Endothelial cell (in vitro differentiated cells): ENCODE measurements at regions not wholly inside any gene's neighbourhood (a gene's known extent, or its start where the extent isn't known, plus 50 kb on each side); places are given as distances from the start of the nearest gene placed in this dataset.

Experiments
- DNase-seq: peaks from one replicate; pipeline ENCODE4 v3.0.0; 2021; ENCODE audit warnings: low spot score
- H3K27ac Mint-ChIP-seq: one replicate; pipeline ENCODE4 v1.8.0; 2021; ENCODE audit warnings: mixed read lengths, inconsistent platforms; ENCODE audit not compliant: unreplicated experiment
- H3K27me3 Mint-ChIP-seq: one replicate; pipeline ENCODE4 v1.8.0; 2021; ENCODE audit warnings: mild to moderate bottlenecking, moderate library complexity, mixed read lengths, inconsistent platforms; ENCODE audit not compliant: unreplicated experiment
- H3K36me3 Mint-ChIP-seq: one replicate; pipeline ENCODE4 v1.8.0; 2021; ENCODE audit warnings: mild to moderate bottlenecking, low read depth, mixed read lengths, inconsistent platforms; ENCODE audit not compliant: unreplicated experiment
- H3K4me1 Mint-ChIP-seq: one replicate; pipeline ENCODE4 v1.8.0; 2021; ENCODE audit warnings: mild to moderate bottlenecking, mixed read lengths, inconsistent platforms; ENCODE audit not compliant: unreplicated experiment
- H3K4me3 Mint-ChIP-seq: one replicate; pipeline ENCODE4 v1.8.0; 2021; ENCODE audit warnings: mild to moderate bottlenecking, mixed read lengths, inconsistent platforms; ENCODE audit not compliant: unreplicated experiment
- H3K9me3 Mint-ChIP-seq: one replicate; pipeline ENCODE4 v1.8.0; 2021; ENCODE audit warnings: mixed read lengths, inconsistent platforms; ENCODE audit not compliant: unreplicated experiment
- TF ChIP-seq, protein P1 (sequence below): fragments of 200-600 bp; sonication (generic); IDR thresholded peaks from one replicate; pipeline ENCODE4 v1.5.0; 2021; ENCODE audit warnings: antibody characterized with exemption; ENCODE audit not compliant: unreplicated experiment

DNA sequence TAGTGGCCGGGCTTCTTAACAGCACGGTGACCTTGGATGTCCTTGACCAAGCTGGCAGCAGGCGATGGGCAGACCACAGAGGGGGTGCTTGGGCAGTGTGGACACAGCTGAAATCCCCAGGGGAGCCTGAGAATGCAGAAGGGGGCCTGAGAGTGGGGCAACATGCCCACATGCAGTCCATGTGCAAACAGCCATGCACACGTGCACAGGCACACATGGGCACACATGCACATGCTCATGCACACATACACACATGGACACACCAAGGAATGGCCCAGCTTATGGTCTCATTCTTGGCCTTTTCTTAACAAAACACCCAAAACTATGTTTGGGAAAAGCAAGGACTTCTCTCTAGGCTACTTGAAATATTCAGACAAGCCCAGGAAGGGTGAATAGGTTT is 483.9 kb upstream of the MKI67 start:
- H3K27ac Mint-ChIP-seq: no peak overlapping the region
- no peaks in the 10 kb centered on the region for H3K9me3 Mint-ChIP-seq
- peaks cover 5% of the 10 kb centered on the region for H3K27me3 Mint-ChIP-seq
- no peak for DNase-seq
- TF ChIP-seq, protein P1, sequence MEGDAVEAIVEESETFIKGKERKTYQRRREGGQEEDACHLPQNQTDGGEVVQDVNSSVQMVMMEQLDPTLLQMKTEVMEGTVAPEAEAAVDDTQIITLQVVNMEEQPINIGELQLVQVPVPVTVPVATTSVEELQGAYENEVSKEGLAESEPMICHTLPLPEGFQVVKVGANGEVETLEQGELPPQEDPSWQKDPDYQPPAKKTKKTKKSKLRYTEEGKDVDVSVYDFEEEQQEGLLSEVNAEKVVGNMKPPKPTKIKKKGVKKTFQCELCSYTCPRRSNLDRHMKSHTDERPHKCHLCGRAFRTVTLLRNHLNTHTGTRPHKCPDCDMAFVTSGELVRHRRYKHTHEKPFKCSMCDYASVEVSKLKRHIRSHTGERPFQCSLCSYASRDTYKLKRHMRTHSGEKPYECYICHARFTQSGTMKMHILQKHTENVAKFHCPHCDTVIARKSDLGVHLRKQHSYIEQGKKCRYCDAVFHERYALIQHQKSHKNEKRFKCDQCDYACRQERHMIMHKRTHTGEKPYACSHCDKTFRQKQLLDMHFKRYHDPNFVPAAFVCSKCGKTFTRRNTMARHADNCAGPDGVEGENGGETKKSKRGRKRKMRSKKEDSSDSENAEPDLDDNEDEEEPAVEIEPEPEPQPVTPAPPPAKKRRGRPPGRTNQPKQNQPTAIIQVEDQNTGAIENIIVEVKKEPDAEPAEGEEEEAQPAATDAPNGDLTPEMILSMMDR: no peak
- no peaks in the 10 kb centered on the region for H3K36me3 Mint-ChIP-seq
- H3K4me3 Mint-ChIP-seq: no peak overlapping the region
- peaks cover 16% of the 10 kb centered on the region for H3K4me1 Mint-ChIP-seq

DNA sequence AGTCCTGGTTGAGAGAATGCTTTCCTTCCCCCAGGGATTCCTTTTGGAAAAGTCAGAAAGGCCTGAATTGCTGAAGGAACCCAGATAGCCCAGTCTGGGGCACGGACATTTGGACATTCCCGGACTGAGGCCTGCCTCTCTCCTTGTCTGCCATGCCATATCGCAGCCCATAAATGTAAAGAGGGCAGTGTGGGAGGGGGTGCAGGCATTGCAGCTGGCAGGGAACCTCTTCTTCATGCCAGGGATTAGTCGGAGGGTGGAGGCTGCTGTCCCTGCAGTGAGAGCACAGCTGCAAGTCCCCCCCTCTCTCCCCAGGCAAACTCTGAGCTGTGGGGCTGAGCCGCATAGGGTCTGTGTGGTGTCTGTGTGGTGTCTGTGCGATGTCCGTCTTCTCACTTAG is 486.0 kb upstream of the MKI67 start:
- TF ChIP-seq, protein P1: no peak
- no peaks in the 10 kb centered on the region for H3K9me3 Mint-ChIP-seq
- H3K4me3 Mint-ChIP-seq: no peak overlapping the region
- no peaks in the 10 kb centered on the region for H3K36me3 Mint-ChIP-seq
- peaks cover 3% of the 10 kb centered on the region for H3K27me3 Mint-ChIP-seq
- no peak for DNase-seq
- peaks cover 15% of the 10 kb centered on the region for H3K4me1 Mint-ChIP-seq
- no peak overlapping the region for H3K27ac Mint-ChIP-seq

DNA sequence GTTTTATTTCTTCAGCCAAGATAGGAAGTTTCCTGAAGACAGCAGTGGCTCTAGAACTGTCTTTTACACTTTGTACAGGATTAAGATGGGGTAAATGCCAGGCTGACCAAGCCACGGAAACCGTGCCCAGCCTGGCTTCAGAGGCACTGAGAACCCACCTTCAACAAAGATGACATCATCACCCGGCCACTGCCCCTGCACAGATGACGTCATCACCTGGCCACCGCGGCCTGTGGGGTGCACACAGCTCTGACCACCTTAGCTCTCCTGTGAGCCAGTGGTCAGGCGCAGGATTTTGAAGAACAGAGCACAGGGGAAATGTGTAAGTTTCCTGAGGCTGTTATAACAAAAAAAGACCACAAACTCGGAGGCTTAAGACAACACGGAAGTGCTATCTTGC is 486.4 kb upstream of the MKI67 start:
- TF ChIP-seq, protein P1: no peak

DNA sequence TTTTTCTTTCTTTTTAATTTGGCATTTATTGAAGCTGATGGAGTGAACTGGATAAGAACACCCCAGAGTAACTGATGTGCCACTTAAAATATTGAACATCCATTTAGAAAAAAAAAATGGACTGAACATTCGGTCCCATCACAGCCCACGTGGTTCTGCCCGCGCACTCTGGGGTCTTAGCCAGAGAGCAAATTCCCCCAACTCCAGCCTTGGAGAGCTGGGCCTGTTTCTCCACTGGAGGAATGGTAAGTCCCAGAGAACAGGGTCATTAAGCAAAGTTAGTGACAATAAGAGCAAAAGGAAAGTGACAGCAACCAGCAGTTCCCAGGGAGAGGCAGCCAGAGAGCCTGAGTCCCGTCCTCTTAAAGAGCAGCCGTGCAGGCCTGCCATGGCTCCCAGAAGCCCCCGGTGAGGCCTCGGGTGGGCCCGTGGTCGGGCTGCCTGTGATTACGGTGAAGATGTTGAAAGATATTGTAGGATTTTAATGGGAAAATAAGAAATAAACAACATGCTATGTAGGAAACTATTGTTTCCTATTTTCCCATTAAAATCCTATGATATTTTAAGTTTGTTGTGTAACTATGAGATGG is 487.9 kb upstream of the MKI67 start:
- peaks cover 2% of the 10 kb centered on the region for H3K27me3 Mint-ChIP-seq
- H3K27ac Mint-ChIP-seq: no peak overlapping the region
- H3K4me1 Mint-ChIP-seq: no peaks in the 10 kb centered on the region
- H3K9me3 Mint-ChIP-seq: no peaks in the 10 kb centered on the region
- DNase-seq: no peak
- H3K4me3 Mint-ChIP-seq: no peak overlapping the region
- no peaks in the 10 kb centered on the region for H3K36me3 Mint-ChIP-seq
- TF ChIP-seq, protein P1: no peak

More for the DNA sequence above, 486.4 kb upstream of the MKI67 start:
- H3K27ac Mint-ChIP-seq: no peak overlapping the region
- peaks cover 3% of the 10 kb centered on the region for H3K27me3 Mint-ChIP-seq
- peaks cover 11% of the 10 kb centered on the region for H3K4me1 Mint-ChIP-seq
- H3K9me3 Mint-ChIP-seq: no peaks in the 10 kb centered on the region
- DNase-seq: no peak
- H3K4me3 Mint-ChIP-seq: no peak overlapping the region
- no peaks in the 10 kb centered on the region for H3K36me3 Mint-ChIP-seq

DNA sequence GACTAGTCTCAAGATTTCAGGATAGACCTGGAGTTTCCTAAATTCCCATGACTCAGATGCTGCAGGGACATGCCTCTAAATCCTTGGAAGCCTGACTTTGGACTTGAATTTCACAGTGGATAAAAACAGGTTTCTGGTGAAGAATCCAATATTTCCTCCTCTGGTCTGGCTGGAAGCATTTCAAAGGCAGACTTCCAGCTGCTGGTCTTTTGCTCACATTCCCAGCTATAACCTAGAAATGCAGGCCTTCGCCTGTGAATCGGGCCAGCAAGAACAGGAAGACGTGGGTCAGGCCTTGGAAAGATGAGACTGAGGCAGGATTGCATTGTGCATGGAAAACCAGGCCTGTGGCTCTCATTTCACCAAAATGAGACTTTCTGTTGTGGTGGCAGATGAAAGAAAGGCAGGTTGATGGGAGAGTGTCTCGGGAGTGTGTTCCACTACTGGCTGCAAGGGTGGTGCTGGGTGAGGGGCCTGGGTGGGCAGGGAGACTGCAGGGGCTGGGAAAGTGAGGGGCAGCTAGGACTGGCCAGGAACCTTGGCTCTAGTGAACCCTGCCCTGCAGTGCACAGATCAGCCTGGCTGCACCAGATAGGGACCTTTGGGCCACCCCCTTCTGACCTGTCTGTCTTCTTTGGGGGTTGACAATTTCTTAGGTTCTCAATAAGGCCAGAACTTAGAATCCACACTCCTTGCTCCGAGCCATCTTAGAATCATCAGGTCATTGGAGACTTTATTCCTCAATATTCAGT is 488.8 kb upstream of the MKI67 start:
- peaks cover 2% of the 10 kb centered on the region for H3K27me3 Mint-ChIP-seq
- no peaks in the 10 kb centered on the region for H3K4me1 Mint-ChIP-seq
- H3K9me3 Mint-ChIP-seq: no peaks in the 10 kb centered on the region
- H3K27ac Mint-ChIP-seq: no peak overlapping the region
- no peaks in the 10 kb centered on the region for H3K36me3 Mint-ChIP-seq
- TF ChIP-seq, protein P1: no peak
- DNase-seq: no peak
- no peak overlapping the region for H3K4me3 Mint-ChIP-seq
